ENCODE measurements at regions not wholly inside any gene's neighbourhood (a gene's known extent, or its start where the extent isn't known, plus 50 kb on each side); places are given as distances from the start of the nearest gene placed in this dataset.

GRCh38 chr6:164276211-164276610, 861.7 kb downstream of the QKI start:
- no peak overlapping the region for H3K4me3 ChIP-seq
- TF ChIP-seq EP300 (IDR thresholded peaks at IDR 0.05; ENCODE audit: low read depth) = no peak
- no peak for TF ChIP-seq CTCF (IDR thresholded peaks at IDR 0.05)
- DNase-seq = no peak
- H3K27me3 ChIP-seq = no peaks in the 10 kb centered on the region
- no peaks in the 10 kb centered on the region for H3K36me3 ChIP-seq
- H3K9me3 ChIP-seq = no peaks in the 10 kb centered on the region
- in situ Hi-C loops (cut with MboI; ENCODE audit: low pct_ligation_motif_present in 1 of 4, low pct_unique_long_range_greater_than_20kb in 1 of 4, low sequenced_read_pairs in 3 of 4) = no loop called here
- intact Hi-C loops (cut with DNase I; ENCODE audit: low total_unique reads) = no loop called here
- WGBS, 2 donors (ENCODE audit: low coverage in 1 of 2) = 33 to 36% methylated on average over 1 of the region's 1 CpG
- no peak overlapping the region for H3K27ac ChIP-seq
- H3K4me1 ChIP-seq = no peaks in the 10 kb centered on the region

GRCh38 chr6:164275773-164276172, 861.3 kb downstream of the QKI start:
- Histone ChIP-seq H3K4me1 (no peaks in the 10 kb centered on the region), H3K36me3 (no peaks in the 10 kb centered on the region), H3K4me3 (no peak overlapping the region), H3K27me3 (no peaks in the 10 kb centered on the region), H3K27ac (no peak overlapping the region), H3K9me3 (no peaks in the 10 kb centered on the region)
- intact Hi-C loops (cut with DNase I; ENCODE audit: low total_unique reads) = no loop called here
- in situ Hi-C loops (cut with MboI; ENCODE audit: low pct_ligation_motif_present in 1 of 4, low pct_unique_long_range_greater_than_20kb in 1 of 4, low sequenced_read_pairs in 3 of 4) = no loop called here
- 71 to 82% methylated on average over 1 of the region's 1 CpG for WGBS, 2 donors (ENCODE audit: low coverage in 1 of 2)
- no peak for DNase-seq
- TF ChIP-seq EP300 (IDR thresholded peaks at IDR 0.05; ENCODE audit: low read depth) = no peak
- no peak for TF ChIP-seq POLR2AphosphoS5 (IDR thresholded peaks at IDR 0.05)
- no peak for TF ChIP-seq CTCF (IDR thresholded peaks at IDR 0.05)
- no peak for TF ChIP-seq POLR2A (IDR thresholded peaks at IDR 0.05)

- Histone ChIP-seq H3K36me3 (no peaks in the 10 kb centered on the region), H3K27me3 (no peaks in the 10 kb centered on the region), H3K27ac (no peak overlapping the region), H3K4me1 (no peaks in the 10 kb centered on the region), H3K4me3 (no peak overlapping the region), H3K9me3 (no peaks in the 10 kb centered on the region)
- in situ Hi-C loops (cut with MboI; ENCODE audit: low pct_ligation_motif_present in 1 of 4, low pct_unique_long_range_greater_than_20kb in 1 of 4, low sequenced_read_pairs in 3 of 4) = no loop called here
- WGBS, 2 donors (ENCODE audit: low coverage in 1 of 2) = 43% methylated on average over 2 of the region's 2 CpGs; no CpG with 5 or more reads in 1 of the 2 donors
- no peak for DNase-seq
- TF ChIP-seq EP300 (IDR thresholded peaks at IDR 0.05; ENCODE audit: low read depth) (no peak), CTCF (IDR thresholded peaks at IDR 0.05) (no peak), POLR2AphosphoS5 (IDR thresholded peaks at IDR 0.05) (no peak)
- intact Hi-C loops (cut with DNase I; ENCODE audit: low total_unique reads) = no loop called here
These were observed 860.0 kb downstream of the QKI start for GRCh38 chr6:164274493-164274892.

GRCh38 chr6:164273491-164273890, 859.0 kb downstream of the QKI start:
- in situ Hi-C loops (cut with MboI; ENCODE audit: low pct_ligation_motif_present in 1 of 4, low pct_unique_long_range_greater_than_20kb in 1 of 4, low sequenced_read_pairs in 3 of 4) (no loop called here), intact Hi-C loops (cut with DNase I; ENCODE audit: low total_unique reads) (no loop called here)
- Histone ChIP-seq H3K36me3 (no peaks in the 10 kb centered on the region), H3K27ac (no peak overlapping the region), H3K27me3 (no peaks in the 10 kb centered on the region), H3K4me1 (no peaks in the 10 kb centered on the region), H3K9me3 (no peaks in the 10 kb centered on the region), H3K4me3 (no peak overlapping the region)
- TF ChIP-seq POLR2AphosphoS5 (IDR thresholded peaks at IDR 0.05) (no peak), CTCF (IDR thresholded peaks at IDR 0.05) (no peak), POLR2A (IDR thresholded peaks at IDR 0.05) (no peak), EP300 (IDR thresholded peaks at IDR 0.05; ENCODE audit: low read depth) (no peak)
- WGBS, 2 donors (ENCODE audit: low coverage in 1 of 2) = 74 to 100% methylated on average over 1 to 3 of the region's 3 CpGs
- no peak for DNase-seq
